ENCODE measurements at regions not wholly inside any gene's neighbourhood (a gene's known extent, or its start where the extent isn't known, plus 50 kb on each side); places are given as distances from the start of the nearest gene placed in this dataset.

GRCh38 chr11:80448709-80449108, 1007.9 kb upstream of the TENM4 start:
- no peak for TF ChIP-seq ZNF274 (IDR thresholded peaks at IDR 0.05; ENCODE audit: low read depth, low read length)
- no peak for TF ChIP-seq SUZ12 (IDR thresholded peaks at IDR 0.05; ENCODE audit: extremely low read depth, insufficient read depth, insufficient read length)
- TF ChIP-seq YY1 (IDR thresholded peaks at IDR 0.05; ENCODE audit: insufficient read depth, insufficient read length): no peak
